ENCODE measurements at regions not wholly inside any gene's neighbourhood (a gene's known extent, or its start where the extent isn't known, plus 50 kb on each side); places are given as distances from the start of the nearest gene placed in this dataset.
A peak's percentile ranks its signal among the peaks of the same experiment; 100 is the strongest.

- no peaks in the 10 kb centered on the region for H3K36me3 ChIP-seq (ENCODE audit: low read depth)
- H3K4me1 ChIP-seq (ENCODE audit: low read depth) = no peaks in the 10 kb centered on the region
- intact Hi-C loops (cut with DNase I, micrococcal nuclease) = no loop called here
- no peak for TF ChIP-seq CTCF (IDR thresholded peaks at IDR 0.05)
- no peak for ATAC-seq
- peak in 1 of 3 donors; percentile 10 for DNase-seq
- H3K9me3 ChIP-seq = no peaks in the 10 kb centered on the region
- no peak overlapping the region for H3K4me3 ChIP-seq
Measured at GRCh38 chr17:73765824-73766563, 121.7 kb upstream of the SDK2 start.

GRCh38 chr17:73767696-73768095, 123.5 kb upstream of the SDK2 start:
- Histone ChIP-seq H3K4me1 (ENCODE audit: low read depth) (no peaks in the 10 kb centered on the region), H3K4me3 (no peak overlapping the region), H3K9me3 (no peaks in the 10 kb centered on the region), H3K36me3 (ENCODE audit: low read depth) (no peaks in the 10 kb centered on the region)
- DNase-seq (peak in 1 of 3 donors; percentile 10), ATAC-seq (no peak)
- intact Hi-C loops (cut with DNase I, micrococcal nuclease) = no loop called here
- TF ChIP-seq CTCF (IDR thresholded peaks at IDR 0.05) = no peak

GRCh38 chr17:73768691-73769090, 124.4 kb upstream of the SDK2 start:
- DNase-seq (no peak), ATAC-seq (no peak)
- intact Hi-C loops (cut with DNase I, micrococcal nuclease) = no loop called here

GRCh38 chr17:73769479-73769878, 125.2 kb upstream of the SDK2 start:
- Histone ChIP-seq H3K36me3 (ENCODE audit: low read depth) (no peaks in the 10 kb centered on the region), H3K4me1 (ENCODE audit: low read depth) (no peaks in the 10 kb centered on the region), H3K4me3 (no peak overlapping the region), H3K9me3 (no peaks in the 10 kb centered on the region)
- DNase-seq = no peak
- ATAC-seq = no peak
- intact Hi-C loops (cut with DNase I, micrococcal nuclease) = no loop called here
- TF ChIP-seq CTCF (IDR thresholded peaks at IDR 0.05) = no peak

More at GRCh38 chr17:73768691-73769090, 124.4 kb upstream of the SDK2 start:
- H3K36me3 ChIP-seq (ENCODE audit: low read depth) = no peaks in the 10 kb centered on the region
- H3K9me3 ChIP-seq = no peaks in the 10 kb centered on the region
- H3K4me1 ChIP-seq (ENCODE audit: low read depth) = no peaks in the 10 kb centered on the region
- H3K4me3 ChIP-seq = no peak overlapping the region
- no peak for TF ChIP-seq CTCF (IDR thresholded peaks at IDR 0.05)

GRCh38 chr17:73770115-73770848, 126.0 kb upstream of the SDK2 start:
- no peaks in the 10 kb centered on the region for H3K9me3 ChIP-seq

More at GRCh38 chr17:73770115-73770848, 126.0 kb upstream of the SDK2 start:
- intact Hi-C loops (cut with DNase I, micrococcal nuclease) = no loop called here
- Histone ChIP-seq H3K36me3 (ENCODE audit: low read depth) (no peaks in the 10 kb centered on the region), H3K4me3 (no peak overlapping the region), H3K4me1 (ENCODE audit: low read depth) (no peaks in the 10 kb centered on the region)
- ATAC-seq = peak; percentile 71
- peak; percentile 66 to 80 (median 67) for DNase-seq
- TF ChIP-seq CTCF (IDR thresholded peaks at IDR 0.05) = no peak
